ENCODE measurements at regions not wholly inside any gene's neighbourhood (a gene's known extent, or its start where the extent isn't known, plus 50 kb on each side); places are given as distances from the start of the nearest gene placed in this dataset.

- ATAC-seq (no peak), DNase-seq (no peak)
- Mint-ChIP-seq H3K4me1 (no peaks in the 10 kb centered on the region), H3K27me3 (peaks cover 2% of the 10 kb centered on the region), H3K27ac (no peak overlapping the region), H3K4me3 (no peak overlapping the region), H3K9me3 (no peaks in the 10 kb centered on the region), H3K36me3 (ENCODE audit: low read depth) (no peaks in the 10 kb centered on the region)
Observed at GRCh38 chr2:156023229-156023869, 309.2 kb downstream of the NR4A2 start.

- Mint-ChIP-seq H3K27me3 (peaks cover 2% of the 10 kb centered on the region), H3K4me3 (no peak overlapping the region), H3K27ac (no peak overlapping the region), H3K9me3 (no peaks in the 10 kb centered on the region), H3K4me1 (no peaks in the 10 kb centered on the region), H3K36me3 (ENCODE audit: low read depth) (no peaks in the 10 kb centered on the region)
- ATAC-seq (no peak), DNase-seq (no peak)
Observed at GRCh38 chr2:156021146-156022040, 311.1 kb downstream of the NR4A2 start.

DNA sequence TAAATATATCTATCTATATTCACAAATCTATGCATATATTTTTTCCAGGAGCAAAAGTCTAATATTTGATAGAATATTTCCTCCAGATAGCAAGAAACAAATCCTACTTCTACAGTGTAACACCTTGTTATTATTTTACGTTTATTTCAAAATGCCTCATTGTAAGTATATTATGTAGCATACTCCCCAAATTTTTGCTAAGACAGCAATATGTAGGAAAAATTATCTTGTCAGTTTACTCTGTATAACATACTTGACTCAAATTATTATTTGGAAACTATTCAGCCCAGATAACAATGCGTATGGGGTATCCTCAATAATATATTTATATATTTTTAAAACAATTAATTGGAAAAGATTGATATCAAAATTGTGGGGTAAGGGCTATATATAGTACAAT is 313.2 kb downstream of the NR4A2 start:
- H3K9me3 Mint-ChIP-seq, result no peaks in the 10 kb centered on the region
- no peak for ATAC-seq
- no peak overlapping the region for H3K27ac Mint-ChIP-seq
- DNase-seq, result no peak
- no peaks in the 10 kb centered on the region for H3K4me1 Mint-ChIP-seq
- no peak overlapping the region for H3K4me3 Mint-ChIP-seq
- H3K27me3 Mint-ChIP-seq, result peaks cover 2% of the 10 kb centered on the region
- no peaks in the 10 kb centered on the region for H3K36me3 Mint-ChIP-seq (ENCODE audit: low read depth)

- Mint-ChIP-seq H3K27me3 (peaks cover 4% of the 10 kb centered on the region), H3K27ac (no peak overlapping the region), H3K9me3 (no peaks in the 10 kb centered on the region), H3K36me3 (ENCODE audit: low read depth) (no peaks in the 10 kb centered on the region), H3K4me1 (no peaks in the 10 kb centered on the region), H3K4me3 (no peak overlapping the region)
- ATAC-seq (no peak), DNase-seq (no peak)
Observed at GRCh38 chr2:156017341-156017885, 315.1 kb downstream of the NR4A2 start.

- Mint-ChIP-seq H3K27ac (no peak overlapping the region), H3K9me3 (peaks cover 11% of the 10 kb centered on the region), H3K36me3 (ENCODE audit: low read depth) (no peaks in the 10 kb centered on the region), H3K4me1 (no peaks in the 10 kb centered on the region), H3K4me3 (no peak overlapping the region), H3K27me3 (peaks cover 3% of the 10 kb centered on the region)
- ATAC-seq (no peak), DNase-seq (no peak)
Observed at GRCh38 chr2:156009293-156009692, 323.2 kb downstream of the NR4A2 start.

DNA sequence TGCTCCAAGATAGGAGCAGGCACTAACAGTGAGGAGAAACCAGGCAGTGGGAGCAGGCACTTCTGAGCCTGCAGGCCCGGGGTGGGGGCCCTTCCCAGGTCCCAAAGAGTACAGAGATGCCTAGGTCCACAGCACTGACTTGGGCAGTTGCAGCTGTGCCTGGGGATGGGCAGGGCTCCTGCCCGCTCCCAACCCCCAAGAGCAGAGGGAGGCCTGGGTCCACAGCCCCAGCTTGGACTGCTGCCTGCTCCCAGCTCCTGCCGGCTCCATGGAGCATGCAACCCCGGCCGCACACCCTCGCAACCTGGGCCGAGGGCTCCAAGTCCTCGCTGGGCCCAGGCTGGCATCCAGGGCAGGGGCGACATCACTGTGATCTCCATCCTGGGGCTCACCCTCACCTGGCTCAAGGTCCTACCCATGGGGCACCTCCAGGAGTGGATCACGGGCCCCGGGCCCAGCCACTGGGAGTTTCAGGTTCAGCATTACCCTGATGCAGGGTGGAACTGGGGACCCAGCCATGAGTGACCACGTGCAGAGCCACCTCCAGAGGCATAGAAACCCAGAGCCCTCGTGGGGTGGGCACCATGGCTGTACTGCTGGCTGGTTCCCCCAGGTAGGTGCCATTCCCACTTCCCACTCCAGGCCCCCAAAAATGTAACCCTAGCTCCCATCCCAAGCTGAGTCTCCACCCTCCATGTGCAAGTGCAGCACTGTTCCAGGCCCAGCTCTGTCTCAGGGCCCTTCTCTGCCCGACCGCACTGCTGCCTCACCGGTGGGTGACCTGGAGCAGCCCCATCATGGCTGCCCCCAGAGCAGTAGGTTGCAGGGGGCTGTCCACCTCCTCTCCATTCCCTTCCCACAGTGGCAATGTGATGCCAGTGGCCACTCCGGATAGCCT is 325.6 kb downstream of the NR4A2 start:
- peak; percentile 24 for ATAC-seq
- no peaks in the 10 kb centered on the region for H3K36me3 Mint-ChIP-seq (ENCODE audit: low read depth)
- no peak overlapping the region for H3K4me3 Mint-ChIP-seq
- no peak for DNase-seq
- H3K9me3 Mint-ChIP-seq, result peaks cover 11% of the 10 kb centered on the region
- H3K4me1 Mint-ChIP-seq, result no peaks in the 10 kb centered on the region
- no peak overlapping the region for H3K27ac Mint-ChIP-seq
- no peaks in the 10 kb centered on the region for H3K27me3 Mint-ChIP-seq

DNA sequence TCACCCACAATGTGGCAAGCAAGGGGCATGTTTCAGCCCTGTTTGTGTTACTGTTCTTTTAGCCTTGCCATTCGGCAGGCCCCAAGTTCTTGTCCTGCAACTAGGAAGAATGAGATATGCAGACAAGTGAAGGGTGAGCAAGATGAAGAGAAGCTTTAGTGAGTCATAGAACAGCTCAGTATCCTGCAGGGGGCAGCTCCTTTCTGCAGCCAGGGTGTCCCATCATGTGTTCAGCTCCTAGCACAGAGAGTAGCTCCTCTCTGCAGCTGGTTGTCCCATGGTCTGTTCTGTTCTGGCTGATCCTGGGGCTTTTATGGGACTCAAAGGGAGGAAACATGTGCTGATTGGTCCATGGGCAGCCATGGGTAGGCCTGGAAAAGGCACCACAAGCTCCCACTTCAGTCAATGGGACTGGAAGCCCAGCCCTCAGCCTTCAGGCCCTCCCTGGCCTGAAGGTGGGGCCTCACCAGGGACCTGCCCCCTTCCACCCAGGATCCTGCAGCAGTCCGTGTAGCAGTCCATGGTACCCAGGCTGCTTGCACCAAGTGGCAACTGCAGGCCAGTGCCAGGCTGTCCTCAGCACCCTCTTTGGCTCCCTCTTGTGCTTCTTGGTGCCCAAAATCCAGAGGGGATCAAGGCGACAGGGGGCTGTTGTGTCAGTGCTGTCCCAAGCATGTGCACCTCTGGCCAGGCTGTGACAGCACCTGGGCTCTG is 326.4 kb downstream of the NR4A2 start:
- Mint-ChIP-seq H3K9me3 (peaks cover 11% of the 10 kb centered on the region), H3K4me3 (no peak overlapping the region), H3K4me1 (no peaks in the 10 kb centered on the region), H3K27me3 (no peaks in the 10 kb centered on the region), H3K36me3 (ENCODE audit: low read depth) (no peaks in the 10 kb centered on the region), H3K27ac (no peak overlapping the region)
- DNase-seq (no peak), ATAC-seq (peak; percentile 28)

DNA sequence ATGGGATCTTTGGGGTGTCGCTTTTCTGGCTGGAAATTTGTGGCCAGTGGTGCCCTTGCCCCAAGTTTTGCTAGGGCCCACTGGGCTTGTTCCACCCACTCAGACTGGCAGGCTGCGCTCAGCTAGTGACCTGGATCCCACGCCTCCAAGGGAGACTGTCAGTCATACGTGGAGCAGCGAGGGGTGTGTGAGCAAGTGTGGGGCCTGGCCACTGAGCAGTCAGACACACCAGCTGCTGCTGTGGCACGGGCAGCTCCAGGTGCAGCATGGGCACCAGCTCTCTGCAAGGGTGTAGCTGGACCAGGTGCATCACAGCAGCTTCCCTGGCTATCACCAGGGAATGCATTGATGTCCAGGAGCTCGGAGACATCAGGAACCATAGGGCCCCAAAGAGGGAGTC is 327.0 kb downstream of the NR4A2 start:
- ATAC-seq (no peak), DNase-seq (no peak)
- no peak overlapping the region for H3K27ac Mint-ChIP-seq
- H3K4me1 Mint-ChIP-seq, result no peaks in the 10 kb centered on the region
- no peaks in the 10 kb centered on the region for H3K36me3 Mint-ChIP-seq (ENCODE audit: low read depth)
- H3K4me3 Mint-ChIP-seq, result no peak overlapping the region
- no peaks in the 10 kb centered on the region for H3K27me3 Mint-ChIP-seq
- H3K9me3 Mint-ChIP-seq, result peaks cover 11% of the 10 kb centered on the region

DNA sequence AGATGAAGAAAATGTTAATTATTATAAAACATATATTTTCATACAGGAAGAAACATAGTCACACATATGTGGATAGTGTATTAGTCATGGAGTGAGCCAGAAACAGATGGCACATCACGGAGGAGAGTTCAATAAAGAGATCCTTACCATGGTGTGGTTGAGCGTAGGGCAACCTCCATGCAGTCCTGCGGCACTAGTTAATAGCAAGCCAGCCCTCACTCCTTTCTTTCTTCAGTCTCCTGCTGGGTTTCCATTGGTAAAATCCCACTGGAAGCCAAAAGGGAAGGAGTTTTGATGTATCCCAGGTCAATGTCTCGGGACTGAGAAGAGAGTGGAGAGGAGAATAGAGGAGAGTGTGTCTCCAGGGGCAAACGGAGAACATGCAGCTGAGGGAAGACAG is 328.1 kb downstream of the NR4A2 start:
- no peak overlapping the region for H3K27ac Mint-ChIP-seq
- no peak for ATAC-seq

DNA sequence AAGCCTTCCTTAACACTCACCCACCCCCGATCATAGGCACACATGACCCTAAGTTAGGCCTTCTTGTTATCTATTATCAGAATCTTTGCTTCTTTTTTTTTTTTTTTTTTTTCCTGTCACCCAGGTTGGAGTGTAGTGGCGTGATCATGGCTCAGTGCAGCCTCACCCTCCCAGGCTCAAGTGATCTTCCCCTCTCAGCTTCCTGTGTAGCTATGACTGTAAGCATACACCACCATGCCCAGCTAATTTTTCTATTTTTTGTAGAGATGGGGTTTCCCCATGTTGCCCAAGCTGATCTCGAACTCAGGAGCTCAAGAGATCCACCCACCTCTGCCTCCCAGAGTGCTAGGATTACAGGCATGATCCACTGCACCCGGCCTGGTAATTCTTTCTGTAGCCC is 328.7 kb downstream of the NR4A2 start:
- ATAC-seq (no peak), DNase-seq (no peak)
- Mint-ChIP-seq H3K36me3 (ENCODE audit: low read depth) (no peaks in the 10 kb centered on the region), H3K4me1 (no peaks in the 10 kb centered on the region), H3K9me3 (no peaks in the 10 kb centered on the region), H3K27me3 (no peaks in the 10 kb centered on the region), H3K4me3 (no peak overlapping the region), H3K27ac (no peak overlapping the region)

More for the DNA sequence above, 328.1 kb downstream of the NR4A2 start:
- no peak overlapping the region for H3K4me3 Mint-ChIP-seq
- no peak for DNase-seq
- no peaks in the 10 kb centered on the region for H3K4me1 Mint-ChIP-seq
- H3K36me3 Mint-ChIP-seq (ENCODE audit: low read depth), result no peaks in the 10 kb centered on the region
- peaks cover 2% of the 10 kb centered on the region for H3K9me3 Mint-ChIP-seq
- no peaks in the 10 kb centered on the region for H3K27me3 Mint-ChIP-seq

DNA sequence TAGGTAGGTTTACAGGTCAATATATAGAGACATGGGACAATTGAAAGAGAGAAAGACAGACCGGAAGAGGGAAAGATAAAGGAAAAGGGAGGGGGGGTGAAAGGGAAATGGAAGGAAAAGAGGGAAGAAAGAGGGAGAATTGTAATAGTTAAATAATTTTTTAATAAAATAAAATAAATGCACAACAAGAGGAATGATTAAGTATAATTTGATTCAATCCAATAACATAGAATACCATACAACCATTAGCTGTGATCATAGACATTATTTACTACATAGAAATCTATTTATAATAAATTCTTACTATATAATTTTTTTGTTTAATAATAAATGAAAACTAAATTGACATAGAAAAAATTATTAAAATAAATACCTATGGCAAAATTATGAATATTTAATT is 330.7 kb downstream of the NR4A2 start:
- DNase-seq, result no peak
- no peak for ATAC-seq
- H3K9me3 Mint-ChIP-seq, result no peaks in the 10 kb centered on the region
- H3K27ac Mint-ChIP-seq, result no peak overlapping the region
- H3K4me3 Mint-ChIP-seq, result no peak overlapping the region
- H3K4me1 Mint-ChIP-seq, result no peaks in the 10 kb centered on the region
- no peaks in the 10 kb centered on the region for H3K36me3 Mint-ChIP-seq (ENCODE audit: low read depth)
- H3K27me3 Mint-ChIP-seq, result no peaks in the 10 kb centered on the region

DNA sequence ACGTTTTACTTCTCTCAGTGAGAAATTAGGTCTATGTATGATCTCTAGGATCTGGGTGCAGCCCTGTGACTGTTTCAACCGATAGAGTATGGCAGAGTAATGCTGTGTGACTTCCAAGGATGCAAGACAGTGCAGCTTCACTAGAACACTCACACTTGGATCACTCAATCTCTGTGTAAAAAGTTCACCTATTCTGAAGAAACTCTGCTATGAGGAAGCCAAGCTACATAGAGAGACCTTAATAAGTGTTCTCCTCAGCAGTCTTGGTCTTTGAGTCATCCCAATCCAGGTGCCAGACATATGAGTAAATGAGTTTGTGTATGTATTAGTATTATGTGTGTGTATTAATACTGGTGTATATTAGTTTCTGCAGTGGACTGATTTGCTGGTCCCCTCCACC is 335.0 kb downstream of the NR4A2 start:
- Mint-ChIP-seq H3K4me3 (no peak overlapping the region), H3K36me3 (ENCODE audit: low read depth) (no peaks in the 10 kb centered on the region), H3K4me1 (no peaks in the 10 kb centered on the region), H3K27ac (no peak overlapping the region), H3K9me3 (peaks cover 9% of the 10 kb centered on the region), H3K27me3 (no peaks in the 10 kb centered on the region)
- ATAC-seq (no peak), DNase-seq (no peak)

GRCh38 chr2:155994315-155994714 is 338.2 kb downstream of the NR4A2 start:
- ATAC-seq (no peak), DNase-seq (no peak)
- Mint-ChIP-seq H3K36me3 (ENCODE audit: low read depth) (no peaks in the 10 kb centered on the region), H3K9me3 (peaks cover 9% of the 10 kb centered on the region), H3K27me3 (no peaks in the 10 kb centered on the region), H3K4me1 (no peaks in the 10 kb centered on the region), H3K4me3 (no peak overlapping the region), H3K27ac (no peak overlapping the region)

DNA sequence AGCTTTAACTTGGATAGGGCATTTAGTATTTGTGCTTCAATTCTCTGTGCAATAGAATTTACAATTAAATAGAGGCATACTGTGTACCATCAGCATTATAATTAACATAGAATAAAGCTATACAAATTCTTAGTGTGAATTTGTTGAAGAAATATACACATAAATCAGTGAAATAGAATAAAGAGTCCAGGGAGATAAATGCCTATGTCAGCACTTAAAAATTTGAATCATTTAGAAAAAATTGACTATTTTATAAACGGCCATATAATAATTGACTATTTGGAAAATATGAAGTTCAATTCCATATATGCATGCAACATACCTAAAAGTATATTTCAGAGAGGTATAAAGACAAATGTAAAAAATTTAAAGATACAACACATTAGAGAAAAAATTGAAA is 348.7 kb downstream of the NR4A2 start:
- no peaks in the 10 kb centered on the region for H3K27me3 Mint-ChIP-seq
- no peaks in the 10 kb centered on the region for H3K9me3 Mint-ChIP-seq
- no peak overlapping the region for H3K4me3 Mint-ChIP-seq
- ATAC-seq, result no peak
- DNase-seq, result no peak
- H3K27ac Mint-ChIP-seq, result no peak overlapping the region
- no peaks in the 10 kb centered on the region for H3K36me3 Mint-ChIP-seq (ENCODE audit: low read depth)
- no peaks in the 10 kb centered on the region for H3K4me1 Mint-ChIP-seq

Measured in activated naive CD8-positive, alpha-beta T cell treated with anti-CD3 and anti-CD28 coated beads, Interleukin-2, amount 50 U/mL, for 24 hours (primary cell).